Suppressor macrophage treated with lipopolysaccharide for 4 hours (primary cell): ENCODE measurements at regions not wholly inside any gene's neighbourhood (a gene's known extent, or its start where the extent isn't known, plus 50 kb on each side); places are given as distances from the start of the nearest gene placed in this dataset.

ENCODE experiments used
- DNase-seq: peaks from one replicate; pipeline ENCODE4 v3.0.0-alpha.2; 2020

DNA sequence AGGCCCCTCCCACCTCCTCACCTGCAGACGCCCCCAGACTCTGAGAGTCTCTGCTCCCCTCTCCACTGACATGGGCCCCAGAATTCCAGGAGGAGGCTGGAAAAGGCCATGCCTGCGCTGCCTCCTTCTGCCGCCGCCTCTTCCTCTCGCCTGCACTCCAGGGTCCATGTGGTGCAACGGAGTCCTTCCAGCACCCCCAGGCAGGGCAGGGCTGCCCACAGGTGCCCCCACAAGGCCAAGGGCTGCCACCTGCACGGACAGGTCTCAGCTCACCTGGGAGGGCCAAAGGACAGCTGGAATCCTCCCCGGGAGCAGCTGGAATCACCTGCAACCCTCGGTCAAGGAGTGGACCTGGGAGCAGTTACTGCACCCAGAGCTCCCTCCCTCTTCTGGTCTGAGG is 194.9 kb downstream of the RBFOX3 start:
- DNase-seq = no peak

DNA sequence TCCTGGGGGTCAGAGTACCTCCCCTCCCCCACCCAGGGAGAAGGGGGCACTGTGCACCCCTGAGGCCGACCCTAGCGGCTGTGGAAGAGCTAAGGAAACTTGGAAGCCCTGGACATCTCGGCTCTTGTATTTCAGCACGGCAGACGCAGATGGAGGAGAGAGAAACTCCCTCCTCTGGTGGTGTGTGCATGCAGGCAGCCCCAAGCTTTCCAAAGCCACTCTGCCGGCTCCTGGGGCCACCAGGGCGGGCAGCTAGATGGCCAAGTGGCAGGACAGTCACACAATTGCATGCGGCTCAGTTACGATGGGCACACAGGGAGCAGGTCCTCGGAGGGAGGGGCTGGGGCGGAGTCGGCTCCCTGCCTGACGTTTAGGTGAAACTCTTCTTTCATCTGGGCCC is 195.5 kb downstream of the RBFOX3 start:
- no peak for DNase-seq

DNA sequence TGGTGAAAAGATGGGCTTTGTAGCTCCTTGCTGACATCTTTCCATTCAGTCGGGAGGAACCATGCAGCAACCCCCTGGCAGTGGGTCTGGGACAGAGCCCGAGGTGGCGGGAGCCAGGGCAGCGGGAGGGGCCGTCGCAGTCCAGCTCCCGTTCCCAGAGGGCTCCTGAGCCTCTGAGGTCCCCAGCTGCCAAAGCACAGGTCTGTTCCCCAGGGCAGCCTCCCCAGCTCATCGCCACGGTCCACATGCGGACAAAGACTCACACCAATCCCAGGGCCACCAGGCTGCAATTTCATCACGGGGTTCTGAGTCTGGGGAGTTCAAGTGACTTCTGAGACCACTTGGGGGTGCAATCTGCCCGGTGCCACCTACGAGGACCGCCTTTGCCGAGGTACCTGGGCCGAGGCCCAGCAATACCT is 196.0 kb downstream of the RBFOX3 start:
- no peak for DNase-seq

DNA sequence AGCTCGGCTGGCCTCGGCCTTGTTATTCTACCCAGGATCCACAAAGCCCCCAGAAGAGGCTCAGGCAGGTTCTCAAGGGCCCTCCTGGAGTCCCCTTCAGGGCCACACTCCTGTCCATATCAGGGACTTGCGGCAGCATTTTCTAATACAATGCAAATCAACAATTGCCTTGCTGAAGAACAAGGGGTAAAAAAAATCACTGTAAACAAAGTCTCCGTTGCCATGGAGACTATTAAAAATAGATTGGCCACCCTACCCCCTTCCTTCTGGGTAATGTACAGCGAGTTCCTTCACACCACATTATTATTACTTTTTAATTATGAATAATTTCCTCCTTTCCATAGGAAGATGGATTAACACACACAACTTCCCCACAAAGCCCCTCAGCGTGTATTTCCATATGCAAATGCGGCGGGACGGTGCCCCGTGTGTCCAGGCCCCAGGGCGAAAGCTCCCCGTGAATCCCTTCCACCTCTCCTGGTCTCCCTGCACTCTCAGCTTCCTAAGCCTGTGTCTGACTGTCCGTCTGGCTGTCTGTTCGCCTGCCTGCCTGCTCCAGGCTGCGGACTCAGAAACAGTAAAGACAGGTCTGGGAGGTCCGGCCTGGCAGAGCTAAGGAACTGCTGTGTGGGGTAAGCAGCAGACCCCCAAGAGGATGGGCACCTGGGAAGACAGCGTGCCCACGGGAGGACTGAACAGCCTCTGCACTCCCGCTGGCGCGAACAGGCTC is 196.6 kb downstream of the RBFOX3 start:
- no peak for DNase-seq

DNA sequence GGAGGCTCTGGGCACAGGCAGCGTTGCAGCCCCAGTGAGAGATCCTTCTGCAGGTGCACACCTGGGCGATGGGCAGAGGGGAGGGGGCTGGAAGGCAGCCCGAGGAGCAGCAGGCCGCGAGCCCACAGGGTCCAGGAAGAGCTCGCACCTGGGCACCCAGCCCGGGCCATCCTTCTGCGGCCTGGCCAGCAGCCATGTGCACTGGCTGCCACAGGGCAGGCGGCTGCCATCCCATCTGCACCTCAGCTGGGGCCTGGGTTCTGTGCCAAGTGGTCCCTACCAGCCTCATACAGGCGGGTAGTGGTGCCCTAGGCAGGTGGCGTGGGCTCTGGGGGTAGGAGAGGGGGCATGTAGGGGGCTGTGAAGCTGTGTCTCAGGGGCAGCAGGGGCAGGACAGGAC is 197.2 kb downstream of the RBFOX3 start:
- DNase-seq = no peak

DNA sequence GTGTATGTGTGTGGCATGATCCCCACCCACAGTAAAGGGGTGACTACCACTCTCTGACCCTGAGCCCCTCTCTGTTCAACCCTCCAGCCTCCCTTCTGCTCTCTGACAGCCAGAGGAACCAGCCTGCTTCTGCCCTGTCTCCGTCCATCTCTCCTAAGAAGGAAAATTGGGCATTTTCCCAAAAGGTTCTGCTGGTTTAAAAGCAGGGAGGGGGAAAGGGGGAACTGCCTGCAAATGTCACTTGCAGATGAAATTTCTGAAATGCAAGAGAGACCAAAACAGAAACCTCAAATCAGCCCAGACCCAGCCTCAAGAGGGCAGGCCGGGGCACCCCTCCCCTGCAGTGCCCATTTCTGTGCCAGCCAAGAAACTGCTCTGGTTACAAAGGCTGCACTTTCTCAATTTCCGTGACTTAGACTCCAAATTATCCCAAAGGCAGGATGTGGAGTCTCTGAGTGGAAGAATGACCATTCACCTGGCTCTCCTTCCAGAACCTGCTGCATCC is 197.9 kb downstream of the RBFOX3 start:
- no peak for DNase-seq

DNA sequence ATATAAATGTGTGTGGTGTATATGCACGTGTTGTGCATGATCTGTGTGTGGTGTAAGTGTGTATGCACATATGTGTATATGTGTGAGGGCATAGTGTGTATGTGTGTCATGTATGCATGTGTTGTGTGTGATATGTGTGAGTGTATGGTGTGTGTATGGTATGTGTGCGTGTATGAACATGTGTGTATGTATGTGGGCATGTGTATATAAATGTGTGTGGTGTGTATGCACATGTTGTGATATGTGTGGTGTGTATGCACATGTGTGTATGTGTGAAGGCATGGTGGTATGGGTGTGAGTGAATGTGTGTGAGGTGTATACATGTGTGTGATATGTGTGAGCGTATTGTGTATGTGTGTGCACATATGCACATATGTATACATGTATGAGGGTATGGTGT is 198.7 kb downstream of the RBFOX3 start:
- DNase-seq = no peak

DNA sequence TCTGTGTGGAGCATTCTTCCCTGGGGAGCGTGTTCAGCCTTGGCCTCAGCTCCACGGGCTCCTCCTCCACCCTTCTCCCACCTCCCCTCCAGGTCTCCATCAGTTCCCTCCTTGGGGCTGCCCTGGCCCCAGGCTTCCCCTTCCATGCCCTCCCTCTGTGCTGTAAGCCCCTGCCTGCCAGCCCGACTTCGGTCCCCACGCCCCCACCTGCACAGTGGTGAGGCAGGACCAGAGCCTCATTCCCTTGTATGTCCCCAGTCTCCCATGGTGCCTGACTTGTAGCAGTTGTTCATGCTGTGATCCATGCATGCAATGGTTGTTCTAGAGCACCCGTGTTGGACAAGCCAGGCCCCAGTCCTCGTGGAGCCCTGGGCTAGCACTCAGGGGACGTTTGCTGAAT is 199.4 kb downstream of the RBFOX3 start:
- no peak for DNase-seq

DNA sequence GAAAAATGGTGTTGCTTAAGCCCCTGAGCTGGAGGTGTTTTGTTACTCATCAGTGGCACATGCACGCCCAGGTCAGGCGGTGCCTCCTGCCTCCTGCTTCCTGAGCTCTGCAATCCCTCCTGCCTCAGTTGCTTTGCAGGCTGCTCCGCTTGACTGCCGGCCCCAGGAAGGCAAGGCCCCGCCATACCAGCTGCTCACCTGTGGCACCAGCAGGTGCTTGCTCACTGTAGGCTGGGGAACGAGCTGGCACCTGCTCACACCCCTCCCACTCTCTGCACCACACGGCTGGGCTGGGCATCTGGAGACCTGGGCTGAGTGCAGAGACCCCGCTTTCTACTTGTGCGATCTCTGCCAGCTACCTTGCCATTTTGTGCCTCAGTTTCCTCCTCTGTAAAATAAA is 200.2 kb downstream of the RBFOX3 start:
- no peak for DNase-seq

DNA sequence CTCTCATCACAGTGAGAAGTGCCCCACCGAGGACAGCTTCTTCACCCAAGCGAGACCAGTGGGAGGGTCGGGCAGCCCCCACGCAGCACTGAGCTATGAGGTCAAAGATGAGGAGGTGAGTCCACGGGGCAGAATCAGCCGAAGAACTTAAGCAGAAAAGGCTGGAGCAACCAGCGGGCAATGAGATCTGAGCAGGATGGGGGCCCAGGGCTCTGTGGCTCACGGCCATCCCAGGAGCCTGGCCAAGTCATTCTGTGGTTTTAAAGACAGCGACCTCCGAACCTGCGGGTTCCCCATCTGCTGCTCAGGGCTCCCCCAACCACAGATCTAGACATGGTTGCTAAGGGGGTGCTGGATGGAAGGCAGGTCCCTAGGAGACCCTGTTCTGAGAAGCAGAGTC is 202.6 kb downstream of the RBFOX3 start:
- DNase-seq = no peak

DNA sequence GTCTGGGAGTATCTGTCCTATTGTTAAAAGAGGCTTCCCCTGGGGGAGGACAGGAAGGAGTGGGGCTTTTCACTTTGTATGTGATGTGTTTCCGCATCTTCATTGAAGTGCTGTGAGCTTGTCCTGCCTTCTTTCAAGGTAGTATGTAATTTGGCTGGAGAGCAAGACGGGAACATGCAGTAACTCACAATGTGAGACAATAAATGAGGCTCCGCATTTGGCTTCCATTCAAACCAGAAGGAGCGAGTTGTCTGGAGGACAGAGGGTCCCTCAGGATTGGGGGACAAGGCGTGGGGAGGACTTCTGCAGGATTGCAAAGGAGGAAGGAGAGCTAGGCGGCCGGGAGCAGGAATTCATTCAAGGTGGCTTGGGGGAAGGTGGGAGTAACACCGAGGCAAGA is 203.5 kb downstream of the RBFOX3 start:
- DNase-seq = no peak

DNA sequence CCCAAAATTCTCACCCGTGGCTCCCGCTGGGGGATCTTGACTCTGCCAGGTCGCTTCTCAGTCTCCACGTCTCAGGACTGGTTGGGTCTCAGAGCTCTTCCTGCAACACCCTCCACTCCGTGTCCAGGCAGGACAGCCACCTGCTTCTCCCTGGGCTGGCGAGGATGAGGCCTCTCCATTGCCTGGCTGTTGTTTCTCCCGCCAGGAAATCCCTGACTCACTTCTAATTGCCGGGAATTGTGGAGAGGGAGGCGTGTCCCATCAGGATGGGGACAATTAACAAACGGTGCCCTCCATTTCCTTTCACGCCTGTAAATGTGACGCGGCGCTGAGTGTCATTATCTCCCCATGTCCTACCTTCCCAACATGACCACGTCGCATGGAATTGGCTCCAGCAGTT is 204.5 kb downstream of the RBFOX3 start:
- DNase-seq = no peak

DNA sequence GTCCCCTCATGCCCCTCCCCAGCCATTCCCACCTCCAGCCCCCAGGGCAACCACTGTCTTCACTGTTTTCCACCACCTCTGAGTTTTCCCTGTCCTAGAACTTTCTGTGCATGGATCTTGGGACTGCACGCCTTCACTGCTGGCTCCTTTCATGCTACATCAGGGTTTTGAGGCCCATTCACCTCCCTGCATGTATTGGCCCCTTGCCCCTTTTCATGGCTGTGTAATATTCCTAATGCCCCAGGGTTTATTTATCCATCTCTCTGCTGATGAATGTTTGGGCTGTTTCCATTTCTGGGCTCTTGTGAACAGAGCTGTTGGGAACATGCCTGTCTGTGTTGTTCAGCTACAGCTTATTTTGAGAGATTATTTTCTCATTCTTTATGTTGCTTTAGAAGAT is 205.0 kb downstream of the RBFOX3 start:
- DNase-seq = no peak

DNA sequence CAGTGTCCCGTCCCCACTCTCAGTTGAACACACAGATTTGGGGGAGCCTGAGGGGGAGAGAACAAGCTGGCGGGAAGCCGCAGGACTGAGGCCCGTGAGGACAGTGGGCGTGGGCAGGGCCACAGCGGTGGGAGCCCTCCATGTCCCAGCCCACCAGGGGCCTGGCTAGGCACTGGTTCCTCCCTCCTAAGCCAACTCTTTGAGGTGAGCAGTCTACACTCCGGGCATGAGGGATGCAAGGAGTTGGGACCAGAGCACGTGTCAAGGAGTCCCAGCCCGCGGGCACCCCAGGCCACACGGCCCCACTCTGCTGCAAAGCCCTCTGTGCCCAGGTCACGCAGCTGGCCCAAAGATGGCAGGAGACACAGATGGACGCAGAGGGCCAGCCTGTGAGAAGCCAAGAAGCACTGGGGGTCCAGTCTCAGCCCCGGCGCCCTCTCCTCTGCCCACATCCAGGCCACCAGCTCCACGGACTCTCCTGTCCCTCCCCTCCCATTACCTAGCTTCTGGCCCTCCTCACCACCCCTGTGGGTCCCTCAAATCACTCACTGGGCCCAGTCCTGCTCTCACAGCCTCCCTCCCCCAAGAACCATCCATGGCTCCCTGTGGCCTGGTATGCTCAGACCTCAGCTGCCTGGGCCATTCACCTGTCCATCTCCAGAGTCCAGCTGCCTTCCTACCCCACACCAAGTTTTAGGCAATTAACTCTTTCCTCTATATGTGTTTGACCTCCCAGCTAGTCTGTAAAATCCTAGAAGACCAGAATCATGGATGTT is 206.5 kb downstream of the RBFOX3 start:
- no peak for DNase-seq

DNA sequence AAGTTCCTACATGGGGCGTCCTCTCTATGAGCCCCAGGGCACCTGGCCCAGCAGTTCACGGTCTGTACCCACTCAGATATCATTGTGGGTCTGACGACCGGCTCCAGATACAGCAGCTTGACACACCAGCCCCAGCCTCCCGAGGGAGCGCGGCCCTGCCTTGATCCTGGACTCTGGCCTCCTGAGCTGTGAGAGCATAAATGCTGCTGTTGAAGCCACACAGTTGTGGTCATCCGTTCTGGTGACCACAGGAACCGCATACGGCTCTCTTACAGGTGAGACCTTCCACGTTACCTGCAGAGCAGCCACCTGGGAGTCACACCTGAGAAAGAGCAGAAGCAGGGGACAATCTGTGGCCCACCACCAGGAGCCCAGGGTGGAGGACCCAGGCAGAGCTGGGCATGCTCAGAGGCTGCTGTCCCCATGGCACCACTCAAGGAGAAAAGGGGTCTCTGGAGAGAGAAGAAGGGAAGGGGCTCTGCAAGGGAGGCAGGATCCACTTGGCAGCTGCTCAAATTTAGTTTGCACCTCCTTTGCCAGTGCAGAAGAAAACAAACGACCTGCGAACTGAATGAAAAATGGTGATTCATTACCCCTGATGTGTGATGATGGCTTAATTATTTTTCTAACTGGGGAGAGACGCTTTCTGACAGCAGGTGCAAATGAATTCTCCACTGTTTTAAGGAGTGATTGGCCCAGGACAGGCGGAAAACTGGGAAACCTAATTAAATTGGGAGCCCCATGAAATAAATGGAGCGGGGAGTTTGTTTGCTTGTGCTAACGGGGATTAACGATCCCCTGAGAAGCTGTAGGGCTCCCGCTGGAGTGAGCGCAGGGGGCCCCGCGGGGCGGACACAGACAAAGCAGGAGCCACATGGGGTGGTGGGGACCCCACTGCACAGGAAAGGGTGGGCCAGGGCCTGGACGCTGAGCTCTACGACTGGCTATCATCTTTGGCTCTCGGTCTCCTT is 208.9 kb downstream of the RBFOX3 start:
- no peak for DNase-seq

DNA sequence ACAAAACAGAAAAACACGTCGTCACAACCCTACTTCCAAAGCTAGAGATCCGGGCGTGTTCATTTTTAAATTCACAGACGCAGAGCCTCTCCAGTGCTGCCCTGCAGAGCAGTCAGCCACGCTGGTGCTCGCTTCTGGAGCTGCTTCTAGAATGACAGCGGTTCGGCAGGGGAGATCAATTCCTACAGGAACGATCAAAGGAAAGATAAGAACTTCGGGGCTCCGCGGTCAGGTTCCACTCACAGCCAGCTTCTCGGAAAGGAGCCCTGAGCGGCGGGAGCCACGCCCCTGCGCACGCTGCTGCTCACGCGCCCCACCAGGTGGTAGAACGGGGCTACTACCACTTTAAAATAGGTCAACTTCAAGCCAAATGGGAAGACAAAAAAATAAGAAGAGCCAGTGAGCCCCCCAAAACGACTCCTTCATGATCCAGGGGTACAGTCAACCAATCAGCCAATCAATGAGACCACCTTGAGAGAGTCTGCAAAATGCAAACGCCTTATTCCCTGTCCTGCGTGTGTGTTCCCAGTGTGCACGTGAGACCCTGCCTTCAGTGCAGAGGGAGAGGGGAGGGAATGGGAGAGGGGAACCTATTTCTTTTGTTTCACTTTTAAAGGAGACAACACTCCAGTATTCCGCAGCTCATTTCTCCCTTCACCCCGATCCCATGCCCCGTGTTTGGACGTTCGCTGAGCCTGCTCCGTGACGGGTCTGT is 209.7 kb downstream of the RBFOX3 start:
- peak; percentile 76 for DNase-seq

DNA sequence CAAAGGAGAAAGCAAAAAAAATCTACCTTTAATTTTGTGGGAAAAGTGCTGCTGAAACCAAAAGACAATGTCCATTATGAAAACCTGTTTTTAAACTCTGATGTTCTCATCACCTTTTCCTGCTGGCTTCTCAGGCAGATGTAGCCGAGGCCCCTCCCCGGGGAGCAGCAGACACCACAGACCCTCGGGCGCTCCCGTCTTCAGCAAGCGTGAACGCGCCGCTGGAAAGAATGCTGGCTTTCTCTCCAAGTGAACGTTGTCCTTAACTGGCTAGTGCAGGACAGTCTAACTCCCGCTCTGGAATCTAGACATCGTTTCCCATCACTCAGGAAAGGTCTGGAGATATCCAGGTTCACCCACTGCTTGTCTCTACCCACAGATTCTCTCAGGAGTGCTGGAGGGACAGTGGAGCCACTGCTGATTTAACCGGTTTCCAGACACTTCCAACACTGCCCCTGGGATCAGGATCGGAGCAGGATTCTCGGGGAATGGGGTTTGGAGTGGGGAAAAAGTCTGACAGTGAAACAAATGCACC is 211.2 kb downstream of the RBFOX3 start:
- DNase-seq = no peak

DNA sequence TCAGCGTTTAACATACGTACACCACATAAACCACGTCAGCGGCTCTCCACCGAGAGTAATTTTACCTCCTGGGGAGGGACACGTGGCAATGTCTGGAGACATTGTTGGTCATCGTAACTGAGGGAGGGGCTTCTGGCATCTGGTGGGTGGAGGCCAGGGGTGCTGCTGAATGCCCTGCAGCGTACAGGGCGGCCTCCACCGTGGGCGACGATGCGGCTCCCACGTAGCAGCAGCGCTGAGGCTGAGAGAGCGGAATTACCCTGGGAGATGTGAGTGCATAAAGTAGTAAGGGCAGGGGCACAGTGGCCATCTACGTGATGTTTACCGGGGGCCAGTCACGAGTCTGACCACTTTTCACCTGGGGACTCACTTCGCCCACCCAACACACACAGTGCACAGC is 212.4 kb downstream of the RBFOX3 start:
- DNase-seq = no peak

DNA sequence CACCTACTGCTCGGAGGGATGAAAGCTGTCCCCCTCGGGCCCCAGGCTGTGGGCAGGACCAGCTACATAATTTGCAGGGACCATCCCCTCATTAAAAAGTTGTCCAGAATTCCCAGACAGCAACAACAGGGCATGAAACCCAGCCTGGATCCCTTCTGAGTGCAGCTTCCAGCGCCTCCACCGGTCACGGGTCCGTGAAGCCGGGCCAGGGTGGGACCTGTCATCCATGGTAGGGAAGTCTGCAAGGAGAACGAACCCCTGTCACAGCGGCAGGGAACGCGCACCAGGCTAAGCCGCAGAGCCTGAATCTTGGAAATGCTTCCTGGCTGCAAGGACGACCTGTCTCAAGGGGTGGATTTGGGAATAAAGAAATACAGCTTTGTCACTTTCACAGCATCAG is 214.2 kb downstream of the RBFOX3 start:
- no peak for DNase-seq

DNA sequence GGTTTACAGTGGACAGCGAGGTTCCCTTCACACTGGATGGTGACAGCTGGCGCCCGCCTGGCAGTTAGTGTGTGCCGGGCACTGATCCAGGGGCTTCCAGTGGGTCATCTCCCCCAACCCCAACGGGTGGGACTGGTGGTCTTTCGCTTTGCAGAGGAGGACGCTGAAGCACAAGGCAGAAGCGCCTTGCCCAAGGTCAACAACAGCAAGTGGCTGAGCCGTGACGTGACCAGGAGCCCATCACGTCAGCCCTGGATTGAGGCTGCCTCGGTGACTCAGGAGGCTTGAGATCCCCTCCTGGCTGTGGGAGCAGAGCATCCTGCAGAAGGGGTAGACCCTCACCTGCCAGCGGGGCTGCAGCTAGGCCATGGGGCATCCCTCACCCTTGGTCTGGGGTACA is 215.3 kb downstream of the RBFOX3 start:
- no peak for DNase-seq

DNA sequence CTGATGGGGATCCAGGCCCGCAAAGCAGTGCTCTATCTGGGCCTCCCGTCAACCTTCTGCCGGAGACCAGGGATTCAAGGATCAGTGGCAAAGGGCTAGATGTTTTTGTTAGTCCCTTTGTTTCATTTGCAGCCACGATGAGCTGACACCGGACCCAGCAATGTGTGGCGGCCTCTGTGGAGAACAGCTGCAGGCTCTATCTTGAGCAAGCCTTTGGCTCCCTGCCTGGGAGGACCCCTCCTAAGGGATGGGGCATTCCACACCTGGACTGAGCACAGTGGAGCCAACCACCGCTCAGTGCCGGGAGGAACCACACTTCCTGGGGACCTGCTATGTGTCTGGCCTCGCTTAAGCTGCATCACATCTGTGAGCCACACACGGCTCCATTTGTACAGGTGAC is 215.8 kb downstream of the RBFOX3 start:
- no peak for DNase-seq

DNA sequence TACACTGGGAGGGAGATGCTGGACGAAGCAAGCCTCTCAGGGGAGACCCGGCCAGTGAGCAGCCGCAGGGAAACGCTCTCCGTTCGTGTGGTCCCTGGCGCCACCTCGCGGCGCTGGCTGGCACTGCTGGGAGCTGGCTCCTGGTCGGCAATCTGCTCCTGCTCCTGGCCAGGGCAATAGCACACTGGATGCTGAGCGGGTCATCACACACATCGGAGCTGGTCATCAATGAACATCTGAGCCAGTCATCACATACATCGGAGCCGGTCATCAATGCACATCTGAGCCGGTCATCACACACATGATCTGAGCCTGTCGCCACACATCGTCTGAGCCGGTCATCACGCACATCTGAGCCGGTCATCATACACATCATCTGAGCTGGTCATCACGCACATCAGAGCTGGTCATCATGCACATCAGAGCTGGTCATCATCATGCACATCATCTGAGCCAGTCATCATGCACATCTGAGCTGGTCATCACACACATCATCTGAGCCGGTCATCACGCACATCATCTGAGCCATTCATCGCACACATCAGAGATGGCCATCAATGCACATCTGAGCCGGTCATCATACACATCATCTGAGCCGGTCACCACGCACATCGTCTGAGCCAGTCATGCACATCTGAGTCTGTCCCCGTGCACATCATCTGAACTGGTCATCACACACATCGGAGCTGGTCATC is 217.3 kb downstream of the RBFOX3 start:
- DNase-seq = peak; percentile 82
